ENCODE measurements at regions not wholly inside any gene's neighbourhood (a gene's known extent, or its start where the extent isn't known, plus 50 kb on each side); places are given as distances from the start of the nearest gene placed in this dataset.
"Not testable (repeated sequence)": the region's sequence is repeated elsewhere in the genome, so short reads cannot be mapped to it uniquely, and the experiment has no call there.

DNA sequence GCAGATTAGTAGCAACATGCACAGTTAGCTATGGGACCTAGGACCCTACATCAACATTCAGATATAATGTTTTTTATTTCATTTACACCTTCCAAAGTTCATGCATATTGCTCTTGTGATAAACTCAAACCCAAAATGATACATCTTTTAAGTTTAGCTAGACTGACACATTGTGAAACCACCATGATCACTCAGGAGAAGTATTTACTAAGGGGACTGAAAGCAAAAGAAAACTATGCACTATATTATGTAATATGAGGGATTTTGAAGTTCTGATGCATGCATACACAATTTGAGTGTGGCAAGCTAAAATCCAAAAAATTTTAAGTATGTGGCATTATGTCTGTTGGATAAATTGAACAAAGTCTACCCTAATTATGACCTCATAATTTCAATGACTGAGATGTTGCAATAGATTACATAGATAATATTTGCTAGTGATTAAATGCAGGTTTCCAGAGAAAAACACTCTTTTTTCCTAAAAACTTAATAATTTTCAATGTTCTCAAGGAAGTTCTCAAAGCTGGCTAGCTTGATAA is 914.8 kb upstream of the GRIA3 start:
- Mint-ChIP-seq H3K4me3 (no peak overlapping the region), H3K9me3 (peaks cover 20% of the 10 kb centered on the region), H3K36me3 (ENCODE audit: low read depth) (peaks cover 7% of the 10 kb centered on the region), H3K4me1 (no peaks in the 10 kb centered on the region), H3K27ac (ENCODE audit: unreplicated experiment) (no peak overlapping the region), H3K27me3 (ENCODE audit: low read depth) (no peaks in the 10 kb centered on the region)
- TF ChIP-seq, protein P1, sequence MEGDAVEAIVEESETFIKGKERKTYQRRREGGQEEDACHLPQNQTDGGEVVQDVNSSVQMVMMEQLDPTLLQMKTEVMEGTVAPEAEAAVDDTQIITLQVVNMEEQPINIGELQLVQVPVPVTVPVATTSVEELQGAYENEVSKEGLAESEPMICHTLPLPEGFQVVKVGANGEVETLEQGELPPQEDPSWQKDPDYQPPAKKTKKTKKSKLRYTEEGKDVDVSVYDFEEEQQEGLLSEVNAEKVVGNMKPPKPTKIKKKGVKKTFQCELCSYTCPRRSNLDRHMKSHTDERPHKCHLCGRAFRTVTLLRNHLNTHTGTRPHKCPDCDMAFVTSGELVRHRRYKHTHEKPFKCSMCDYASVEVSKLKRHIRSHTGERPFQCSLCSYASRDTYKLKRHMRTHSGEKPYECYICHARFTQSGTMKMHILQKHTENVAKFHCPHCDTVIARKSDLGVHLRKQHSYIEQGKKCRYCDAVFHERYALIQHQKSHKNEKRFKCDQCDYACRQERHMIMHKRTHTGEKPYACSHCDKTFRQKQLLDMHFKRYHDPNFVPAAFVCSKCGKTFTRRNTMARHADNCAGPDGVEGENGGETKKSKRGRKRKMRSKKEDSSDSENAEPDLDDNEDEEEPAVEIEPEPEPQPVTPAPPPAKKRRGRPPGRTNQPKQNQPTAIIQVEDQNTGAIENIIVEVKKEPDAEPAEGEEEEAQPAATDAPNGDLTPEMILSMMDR (conservative IDR thresholded peaks at IDR 0.05) = no peak
- DNase-seq (ENCODE audit: low read depth, low spot score) = no peak

DNA sequence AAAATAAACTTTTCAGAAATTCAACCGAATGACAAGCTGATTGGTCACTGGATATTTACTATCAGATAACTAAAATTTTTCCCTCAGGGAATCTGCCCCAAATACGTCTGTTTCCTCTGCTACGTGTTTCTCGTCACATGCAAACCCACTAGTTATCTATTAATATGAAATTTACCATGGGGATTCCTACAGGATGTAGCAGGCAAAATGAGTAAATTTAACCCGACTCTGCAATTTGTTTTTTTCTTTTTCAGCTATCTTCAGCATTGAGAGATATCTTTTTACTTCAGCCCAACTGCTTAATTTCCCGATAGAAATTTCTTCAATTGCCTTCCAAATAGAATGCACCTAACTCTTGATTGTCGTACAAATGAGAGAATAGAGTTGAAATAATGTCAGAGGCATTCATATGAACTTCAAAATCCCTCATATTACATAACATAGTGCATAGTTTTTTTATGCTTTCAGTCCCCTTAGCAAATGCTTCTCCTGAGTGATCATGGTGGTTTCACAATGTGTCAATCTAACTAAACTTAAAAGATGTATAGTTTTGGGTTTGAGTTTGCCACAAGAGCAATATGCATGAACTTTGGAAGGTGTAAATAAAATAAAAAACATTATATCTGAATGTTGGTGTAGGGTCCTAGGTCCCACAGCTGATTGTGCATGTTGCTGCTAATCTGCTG is 913.1 kb upstream of the GRIA3 start:
- Mint-ChIP-seq H3K9me3 (peaks cover 20% of the 10 kb centered on the region), H3K27me3 (ENCODE audit: low read depth) (no peaks in the 10 kb centered on the region), H3K36me3 (ENCODE audit: low read depth) (peaks cover 7% of the 10 kb centered on the region), H3K27ac (ENCODE audit: unreplicated experiment) (no peak overlapping the region), H3K4me1 (no peaks in the 10 kb centered on the region), H3K4me3 (no peak overlapping the region)
- no peak for DNase-seq (ENCODE audit: low read depth, low spot score)
- TF ChIP-seq, protein P1 (conservative IDR thresholded peaks at IDR 0.05) = no peak

GRCh38 chrX:122272011-122272410 is 912.1 kb upstream of the GRIA3 start:
- Mint-ChIP-seq H3K4me3 (no peak overlapping the region), H3K36me3 (ENCODE audit: low read depth) (peaks cover 7% of the 10 kb centered on the region), H3K4me1 (no peaks in the 10 kb centered on the region), H3K9me3 (peaks cover 18% of the 10 kb centered on the region), H3K27ac (ENCODE audit: unreplicated experiment) (no peak overlapping the region), H3K27me3 (ENCODE audit: low read depth) (no peaks in the 10 kb centered on the region)
- TF ChIP-seq, protein P1 (conservative IDR thresholded peaks at IDR 0.05) = no peak
- no peak for DNase-seq (ENCODE audit: low read depth, low spot score)

- Mint-ChIP-seq H3K4me1 (no peaks in the 10 kb centered on the region), H3K9me3 (peaks cover 2% of the 10 kb centered on the region), H3K27me3 (ENCODE audit: low read depth) (no peaks in the 10 kb centered on the region), H3K4me3 (no peak overlapping the region), H3K36me3 (ENCODE audit: low read depth) (no peaks in the 10 kb centered on the region), H3K27ac (ENCODE audit: unreplicated experiment) (no peak overlapping the region)
- DNase-seq (ENCODE audit: low read depth, low spot score) = no peak
- TF ChIP-seq, protein P1 (conservative IDR thresholded peaks at IDR 0.05) = no peak
Measured at GRCh38 chrX:122279746-122280145, 904.3 kb upstream of the GRIA3 start.

DNA sequence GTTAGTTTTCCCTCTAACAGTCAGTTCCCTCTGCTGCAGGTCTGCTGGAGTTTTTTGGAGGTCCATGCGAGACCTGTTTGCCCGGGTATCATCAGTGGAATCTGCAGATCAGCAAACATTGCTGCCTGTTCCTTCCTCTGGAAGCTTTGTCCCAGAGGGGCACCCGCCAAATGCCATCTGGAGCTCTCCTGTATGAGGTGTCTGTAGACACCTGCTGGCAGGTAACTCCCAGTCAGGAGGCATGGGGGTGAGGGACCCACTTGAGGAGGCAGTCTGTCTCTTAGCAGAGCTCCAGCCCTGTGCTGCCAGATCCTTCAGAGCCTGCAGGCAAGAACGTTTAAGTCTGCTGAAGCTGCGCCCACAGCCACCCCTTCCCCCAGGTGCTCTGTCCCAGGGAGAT is 884.3 kb upstream of the GRIA3 start:
- DNase-seq (ENCODE audit: low read depth, low spot score); H3K4me3 Mint-ChIP-seq: not testable (repeated sequence)

GRCh38 chrX:122301491-122301890 is 882.6 kb upstream of the GRIA3 start:
- no peak overlapping the region for H3K4me3 Mint-ChIP-seq
- H3K27me3 Mint-ChIP-seq (ENCODE audit: low read depth) = no peaks in the 10 kb centered on the region
- no peak overlapping the region for H3K27ac Mint-ChIP-seq (ENCODE audit: unreplicated experiment)
- no peaks in the 10 kb centered on the region for H3K4me1 Mint-ChIP-seq
- peaks cover 5% of the 10 kb centered on the region for H3K36me3 Mint-ChIP-seq (ENCODE audit: low read depth)
- peaks cover 15% of the 10 kb centered on the region for H3K9me3 Mint-ChIP-seq
- TF ChIP-seq, protein P1 (conservative IDR thresholded peaks at IDR 0.05) = no peak
- no peak for DNase-seq (ENCODE audit: low read depth, low spot score)

More for the DNA sequence above, 884.3 kb upstream of the GRIA3 start:
- H3K4me1 Mint-ChIP-seq; H3K27ac Mint-ChIP-seq (ENCODE audit: unreplicated experiment); H3K27me3 Mint-ChIP-seq (ENCODE audit: low read depth); H3K36me3 Mint-ChIP-seq (ENCODE audit: low read depth): not testable (repeated sequence)
- peaks cover 17% of the 10 kb centered on the region for H3K9me3 Mint-ChIP-seq

Data from neural crest cell (in vitro differentiated cells).